Osteoblast (primary cell): ENCODE measurements at regions not wholly inside any gene's neighbourhood (a gene's known extent, or its start where the extent isn't known, plus 50 kb on each side); places are given as distances from the start of the nearest gene placed in this dataset.
A peak's percentile ranks its signal among the peaks of the same experiment; 100 is the strongest.

Source experiments
- DNase-seq: peaks from one replicate; pipeline ENCODE4 v3.0.0; 2011; ENCODE audit warnings: low spot score, mixed read lengths; ENCODE audit not compliant: insufficient read length; ENCODE audit errors: missing footprints
- H2AFZ ChIP-seq: 2 replicates; pipeline ENCODE4 v1.6.0; 2011; ENCODE audit warnings: mild to moderate bottlenecking, low read length
- H3K27ac ChIP-seq: 2 replicates; pipeline ENCODE4 v1.5.1; 2011; ENCODE audit warnings: mild to moderate bottlenecking, low read depth, low read length, moderate library complexity
- H3K27me3 ChIP-seq: 2 replicates; pipeline ENCODE4 v1.6.0; 2012; ENCODE audit warnings: mild to moderate bottlenecking, control low read depth, inconsistent platforms, low read length, moderate library complexity; ENCODE audit not compliant: insufficient read depth
- H3K36me3 ChIP-seq: 2 replicates; pipeline ENCODE4 v1.5.1; 2011; ENCODE audit warnings: mild to moderate bottlenecking, low read length, control low read depth, moderate library complexity; ENCODE audit not compliant: insufficient read depth
- H3K4me1 ChIP-seq: 2 replicates; pipeline ENCODE4 v1.5.1; 2011; ENCODE audit warnings: mild to moderate bottlenecking, low read length, control low read depth, moderate library complexity; ENCODE audit not compliant: insufficient read depth
- H3K4me2 ChIP-seq: 2 replicates; pipeline ENCODE4 v1.6.0; 2011; ENCODE audit warnings: mild to moderate bottlenecking, low read length; ENCODE audit not compliant: insufficient read depth
- H3K4me3 ChIP-seq: fragments of 200-600 bp; sonication (generic); 3 replicates; pipeline ENCODE4 v1.5.1; 2012; ENCODE audit warnings: mild to moderate bottlenecking, low read length, inconsistent platforms; ENCODE audit not compliant: insufficient read depth
- H3K79me2 ChIP-seq: 2 replicates; pipeline ENCODE4 v1.6.0; 2012; ENCODE audit warnings: mild to moderate bottlenecking, low read length, control low read depth, inconsistent platforms; ENCODE audit not compliant: insufficient read depth
- H3K9me3 ChIP-seq: 2 replicates; pipeline ENCODE4 v1.5.1; 2011; ENCODE audit warnings: low read depth, low read length, control low read depth
- H4K20me1 ChIP-seq: 2 replicates; pipeline ENCODE4 v1.6.0; 2012; ENCODE audit warnings: mild to moderate bottlenecking, low read length, control low read depth; ENCODE audit not compliant: insufficient read depth
- TF ChIP-seq, protein P1 (sequence below): IDR thresholded peaks from 2 replicates; pipeline ENCODE4 v1.5.1; 2011; ENCODE audit warnings: mild to moderate bottlenecking, low read depth, low read length, moderate library complexity; ENCODE audit errors: extremely low read depth

DNA sequence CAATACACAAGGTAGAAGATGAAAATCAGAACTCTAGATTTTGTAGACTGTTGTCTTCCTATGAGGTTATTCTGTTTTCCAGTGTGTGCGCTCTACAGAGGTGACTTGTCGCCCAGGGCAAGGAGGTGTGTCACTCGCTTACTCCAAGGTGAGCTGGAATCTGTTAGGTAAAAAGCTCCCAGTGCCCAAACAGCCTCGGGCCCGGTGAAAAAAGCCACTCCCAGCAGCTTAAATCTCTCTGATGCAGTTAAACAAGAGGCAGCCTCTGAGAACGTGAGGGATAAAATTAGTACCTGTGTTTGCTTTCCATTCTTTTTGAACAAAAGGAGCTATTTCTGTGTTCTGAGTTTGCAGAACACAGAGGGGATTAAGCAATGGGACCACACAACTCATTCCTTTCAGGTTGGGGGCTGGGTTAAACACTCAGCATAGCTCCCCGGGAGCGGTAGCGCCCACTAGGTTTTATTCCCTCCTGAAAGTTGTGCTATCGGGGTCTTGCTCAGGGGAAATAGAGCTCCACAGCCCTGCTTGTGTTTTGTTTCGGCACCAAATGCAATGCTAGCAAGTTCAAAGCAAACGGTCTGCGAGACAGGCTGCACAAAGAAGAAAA, 181.2 kb downstream of the FOXA2 start:
- Histone ChIP-seq H3K9me3 (peaks cover 3% of the 10 kb centered on the region), H3K4me2 (peak overlapping the region; percentile 46), H3K4me1 (no peaks in the 10 kb centered on the region), H3K27me3 (no peaks in the 10 kb centered on the region), H3K79me2 (no peaks in the 10 kb centered on the region), H3K4me3 (peak overlapping the region; percentile 36), H3K36me3 (no peaks in the 10 kb centered on the region), H2AFZ (peak overlapping the region; percentile 67), H4K20me1 (no peaks in the 10 kb centered on the region), H3K27ac (no peak overlapping the region)
- TF ChIP-seq, protein P1, sequence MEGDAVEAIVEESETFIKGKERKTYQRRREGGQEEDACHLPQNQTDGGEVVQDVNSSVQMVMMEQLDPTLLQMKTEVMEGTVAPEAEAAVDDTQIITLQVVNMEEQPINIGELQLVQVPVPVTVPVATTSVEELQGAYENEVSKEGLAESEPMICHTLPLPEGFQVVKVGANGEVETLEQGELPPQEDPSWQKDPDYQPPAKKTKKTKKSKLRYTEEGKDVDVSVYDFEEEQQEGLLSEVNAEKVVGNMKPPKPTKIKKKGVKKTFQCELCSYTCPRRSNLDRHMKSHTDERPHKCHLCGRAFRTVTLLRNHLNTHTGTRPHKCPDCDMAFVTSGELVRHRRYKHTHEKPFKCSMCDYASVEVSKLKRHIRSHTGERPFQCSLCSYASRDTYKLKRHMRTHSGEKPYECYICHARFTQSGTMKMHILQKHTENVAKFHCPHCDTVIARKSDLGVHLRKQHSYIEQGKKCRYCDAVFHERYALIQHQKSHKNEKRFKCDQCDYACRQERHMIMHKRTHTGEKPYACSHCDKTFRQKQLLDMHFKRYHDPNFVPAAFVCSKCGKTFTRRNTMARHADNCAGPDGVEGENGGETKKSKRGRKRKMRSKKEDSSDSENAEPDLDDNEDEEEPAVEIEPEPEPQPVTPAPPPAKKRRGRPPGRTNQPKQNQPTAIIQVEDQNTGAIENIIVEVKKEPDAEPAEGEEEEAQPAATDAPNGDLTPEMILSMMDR: no peak
- no peak for DNase-seq

DNA sequence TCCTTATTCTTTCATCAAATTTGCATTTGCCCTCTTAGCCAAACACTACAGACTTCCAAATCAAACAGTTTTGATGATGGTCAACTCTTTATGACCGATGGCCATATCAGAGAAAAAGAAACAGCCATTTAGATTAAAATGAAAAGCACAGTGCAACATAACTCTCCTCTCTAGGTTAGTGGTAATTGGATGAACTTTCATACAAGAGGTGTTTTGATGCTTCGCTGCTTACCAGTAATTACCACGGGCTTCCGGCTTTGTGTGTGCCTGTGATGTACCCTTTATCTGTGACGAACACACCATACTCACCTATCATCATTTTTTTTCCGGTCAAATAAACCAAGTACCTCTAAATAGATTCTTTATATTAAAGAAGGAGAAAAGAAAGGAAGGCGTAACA, 181.8 kb downstream of the FOXA2 start:
- TF ChIP-seq, protein P1: no peak
- Histone ChIP-seq H2AFZ (no peak overlapping the region), H3K27ac (no peak overlapping the region), H3K36me3 (no peaks in the 10 kb centered on the region), H3K4me1 (no peaks in the 10 kb centered on the region), H4K20me1 (no peaks in the 10 kb centered on the region), H3K4me3 (no peak overlapping the region), H3K4me2 (no peak overlapping the region), H3K27me3 (no peaks in the 10 kb centered on the region), H3K9me3 (peaks cover 3% of the 10 kb centered on the region), H3K79me2 (no peaks in the 10 kb centered on the region)
- no peak for DNase-seq

DNA sequence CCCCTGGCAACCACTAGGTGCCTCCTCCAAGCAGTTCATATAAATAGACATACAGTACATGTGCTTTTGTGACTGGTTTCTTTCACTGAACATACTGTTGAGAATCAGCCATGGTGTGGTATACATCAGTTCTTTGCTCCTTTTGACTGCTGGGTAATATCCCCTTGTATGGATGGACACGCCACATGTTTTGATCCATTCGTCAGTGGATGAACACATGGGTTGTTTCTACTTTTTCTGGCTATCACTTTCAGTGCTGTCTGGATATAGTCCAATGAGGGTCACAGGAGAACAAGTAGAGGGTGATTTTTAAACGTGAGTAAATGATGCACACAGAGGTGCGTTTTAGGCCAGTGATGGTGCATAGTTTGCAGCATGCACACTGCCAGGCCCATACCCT, 183.9 kb downstream of the FOXA2 start:
- Histone ChIP-seq H3K36me3 (no peaks in the 10 kb centered on the region), H2AFZ (no peak overlapping the region), H3K27me3 (no peaks in the 10 kb centered on the region), H3K4me1 (no peaks in the 10 kb centered on the region), H3K27ac (no peak overlapping the region), H3K9me3 (peaks cover 3% of the 10 kb centered on the region), H3K79me2 (no peaks in the 10 kb centered on the region), H4K20me1 (no peaks in the 10 kb centered on the region), H3K4me2 (no peak overlapping the region), H3K4me3 (no peak overlapping the region)
- DNase-seq: no peak
- TF ChIP-seq, protein P1: no peak

DNA sequence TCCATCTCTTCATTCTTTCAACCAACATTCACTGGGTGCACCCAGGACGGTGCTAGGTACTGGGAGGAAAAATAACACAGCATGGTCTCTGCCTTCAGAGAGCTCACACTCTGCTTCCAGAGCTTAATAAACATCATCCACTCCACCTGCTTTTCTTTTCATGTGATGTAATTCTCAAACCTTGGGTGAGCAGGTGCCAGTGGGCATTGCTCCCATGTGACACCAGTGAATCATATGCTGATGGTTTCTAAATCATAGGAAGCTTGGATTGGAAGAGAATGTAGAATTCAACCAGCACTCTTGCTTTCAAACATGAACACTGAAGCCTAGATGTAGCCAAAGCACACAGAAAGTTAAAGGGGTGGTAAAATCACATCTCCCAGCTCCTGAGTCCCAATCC, 189.8 kb downstream of the FOXA2 start:
- H3K4me2 ChIP-seq: no peak overlapping the region
- TF ChIP-seq, protein P1: no peak
- no peaks in the 10 kb centered on the region for H4K20me1 ChIP-seq
- H3K27me3 ChIP-seq: no peaks in the 10 kb centered on the region
- no peaks in the 10 kb centered on the region for H3K79me2 ChIP-seq
- H3K4me3 ChIP-seq: no peak overlapping the region
- DNase-seq: no peak
- no peak overlapping the region for H2AFZ ChIP-seq
- H3K4me1 ChIP-seq: no peaks in the 10 kb centered on the region
- H3K27ac ChIP-seq: no peak overlapping the region
- no peaks in the 10 kb centered on the region for H3K36me3 ChIP-seq
- H3K9me3 ChIP-seq: no peaks in the 10 kb centered on the region
